ENCODE measurements at regions not wholly inside any gene's neighbourhood (a gene's known extent, or its start where the extent isn't known, plus 50 kb on each side); places are given as distances from the start of the nearest gene placed in this dataset.
"Not testable (repeated sequence)": the region's sequence is repeated elsewhere in the genome, so short reads cannot be mapped to it uniquely, and the experiment has no call there.

DNA sequence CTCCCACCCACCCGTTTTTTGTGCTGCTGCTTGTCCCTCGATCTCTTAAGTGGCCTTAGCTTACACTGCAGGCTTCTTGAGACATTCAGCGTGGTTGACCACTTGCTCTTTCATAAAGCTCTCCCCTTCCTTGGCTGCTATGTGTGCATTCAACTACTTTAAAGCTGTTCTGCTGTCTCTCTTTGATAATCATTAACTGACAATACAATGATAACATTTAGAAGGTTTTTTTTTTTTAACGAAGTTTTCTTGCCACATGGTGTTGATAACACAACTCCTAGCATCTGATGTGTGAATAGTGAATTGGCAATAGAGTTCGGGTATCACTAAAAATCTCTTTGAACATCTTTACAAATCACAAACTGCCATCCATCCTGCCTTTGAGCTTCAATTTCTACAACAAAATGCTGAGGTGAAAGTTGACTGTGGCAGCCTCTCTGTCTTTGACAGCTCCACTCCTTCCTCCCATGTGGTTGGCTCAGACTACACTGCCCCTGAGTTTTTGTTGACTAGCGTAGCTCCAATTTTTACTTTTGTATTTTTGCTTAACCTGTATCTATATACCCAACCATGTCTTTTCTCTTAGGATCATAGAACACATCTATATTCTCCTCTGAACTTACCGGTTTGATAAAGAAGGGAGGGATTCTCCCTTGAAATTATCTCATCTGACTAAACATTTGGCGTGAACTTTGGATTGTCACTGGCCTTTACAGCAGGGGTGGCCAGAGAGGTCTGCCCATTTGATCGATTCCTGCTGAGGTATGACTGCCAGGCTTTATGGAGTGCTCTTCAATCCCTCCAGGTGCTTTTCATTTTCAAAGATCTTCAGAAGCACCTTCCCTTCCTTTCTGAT, 409.4 kb upstream of the CD180 start:
- DNase-seq (ENCODE audit: low spot score) = no peak

DNA sequence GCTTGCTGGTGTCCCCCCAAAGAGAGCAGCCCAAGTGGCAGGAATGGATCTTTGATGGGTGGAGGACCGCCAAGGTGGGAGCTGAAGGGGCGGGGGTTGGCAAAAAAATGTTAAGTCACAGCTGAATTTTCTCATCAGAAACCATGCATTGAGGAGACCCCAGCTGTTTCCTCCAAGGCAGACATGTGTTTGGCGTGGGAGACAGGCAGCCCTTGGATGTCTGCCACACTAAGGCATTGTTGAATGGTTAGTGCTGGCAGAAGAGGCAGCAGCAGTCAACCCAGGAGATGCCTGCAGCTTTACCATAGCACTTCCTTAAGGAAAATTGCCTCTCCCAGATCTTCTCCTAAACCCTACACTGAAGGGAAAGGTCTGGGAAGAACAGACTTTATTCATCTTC, 394.9 kb upstream of the CD180 start:
- no peak for DNase-seq (ENCODE audit: low spot score)

DNA sequence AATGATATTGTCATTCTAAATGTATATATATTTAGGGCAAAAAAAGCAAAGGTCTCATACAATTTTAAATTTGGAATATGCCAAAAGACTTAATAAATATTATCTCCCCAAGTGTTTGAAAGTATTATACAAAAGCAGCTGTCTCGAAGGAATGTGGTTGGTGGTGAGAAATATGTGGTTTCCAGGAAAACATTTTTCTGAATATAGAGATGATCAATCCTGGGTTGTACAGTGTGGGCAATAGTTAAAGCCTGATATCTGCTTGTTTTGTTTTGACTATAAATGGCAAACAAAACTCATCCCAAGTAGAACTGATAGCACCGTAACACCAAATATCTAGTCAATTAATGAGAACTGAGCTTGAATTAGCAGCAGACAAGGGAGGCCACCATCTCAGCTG, 391.8 kb upstream of the CD180 start:
- DNase-seq (ENCODE audit: low spot score) = no peak

DNA sequence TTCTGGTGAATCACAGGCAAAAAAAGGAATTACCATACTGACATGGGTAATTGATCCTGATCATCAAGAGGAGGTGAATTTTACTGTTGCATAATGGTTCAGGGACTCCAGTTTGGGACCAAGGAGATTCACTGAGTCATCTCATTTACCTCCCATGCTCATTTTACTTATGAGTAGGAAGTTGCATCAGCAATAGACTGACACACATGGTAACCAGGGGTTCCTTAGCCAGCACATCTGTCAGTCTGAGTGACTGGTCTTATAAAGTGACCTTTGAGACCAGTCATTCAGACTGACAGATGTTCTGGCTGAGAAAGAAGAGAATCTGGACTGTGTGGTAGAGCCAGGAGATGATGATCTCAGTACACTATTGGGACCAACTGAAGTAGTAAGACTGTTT, 384.6 kb upstream of the CD180 start:
- DNase-seq (ENCODE audit: low spot score) = no peak

DNA sequence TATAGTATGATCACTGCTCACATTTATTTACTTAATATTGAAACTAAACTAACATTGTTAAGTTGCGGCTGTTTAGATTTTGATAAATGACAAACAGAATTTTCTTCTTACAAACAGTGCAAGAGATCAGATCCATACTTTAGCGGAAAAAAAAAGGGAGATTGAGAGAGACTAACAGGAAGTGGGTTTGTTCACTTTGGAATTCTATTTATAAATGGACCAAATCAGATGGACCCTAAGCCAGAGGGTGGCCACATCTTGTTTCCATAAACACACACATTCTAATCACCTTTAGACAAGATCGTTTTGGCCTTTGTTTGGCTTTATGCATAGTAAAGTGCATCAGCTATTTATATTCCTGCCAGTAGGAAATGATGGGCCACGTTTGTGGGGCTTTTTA, 381.4 kb upstream of the CD180 start:
- DNase-seq (ENCODE audit: low spot score) = no peak

DNA sequence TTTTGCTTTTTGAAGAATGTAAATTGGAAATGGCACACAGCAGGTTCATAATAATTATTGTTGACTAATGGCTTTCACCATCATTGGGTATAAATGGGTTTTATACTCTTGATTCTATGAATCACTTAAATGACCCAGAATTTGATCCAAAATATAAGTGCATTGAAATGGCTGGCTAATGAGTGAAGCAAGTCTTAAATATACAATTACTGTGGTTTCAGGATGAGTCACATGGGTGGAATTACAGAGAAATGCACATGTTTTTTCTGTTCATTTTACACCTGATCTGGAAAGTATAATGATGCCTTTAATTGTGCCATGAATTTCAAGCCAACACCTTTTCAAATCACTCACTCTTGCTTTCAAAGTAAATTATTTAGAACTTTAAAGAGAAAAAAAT, 380.8 kb upstream of the CD180 start:
- DNase-seq (ENCODE audit: low spot score) = no peak

DNA sequence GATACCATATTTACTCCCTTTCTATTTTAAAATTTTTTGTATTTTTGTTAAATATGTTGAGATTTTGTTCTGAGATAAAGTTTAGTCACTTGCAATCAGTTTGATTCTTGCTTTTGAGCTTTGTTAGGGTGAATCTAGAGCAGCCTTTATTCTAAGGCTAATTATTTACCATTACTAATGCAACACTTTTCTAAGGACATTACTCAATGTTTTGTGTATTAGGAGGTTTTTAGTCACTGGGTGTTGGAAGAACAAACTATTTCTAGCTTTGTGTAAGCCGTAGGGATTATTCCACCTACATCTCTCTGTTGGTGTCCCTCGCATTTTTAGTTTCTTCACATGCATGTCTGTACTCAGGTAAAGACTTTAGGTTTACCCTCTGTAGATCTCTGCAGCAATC, 379.5 kb upstream of the CD180 start:
- DNase-seq (ENCODE audit: low spot score) = no peak

DNA sequence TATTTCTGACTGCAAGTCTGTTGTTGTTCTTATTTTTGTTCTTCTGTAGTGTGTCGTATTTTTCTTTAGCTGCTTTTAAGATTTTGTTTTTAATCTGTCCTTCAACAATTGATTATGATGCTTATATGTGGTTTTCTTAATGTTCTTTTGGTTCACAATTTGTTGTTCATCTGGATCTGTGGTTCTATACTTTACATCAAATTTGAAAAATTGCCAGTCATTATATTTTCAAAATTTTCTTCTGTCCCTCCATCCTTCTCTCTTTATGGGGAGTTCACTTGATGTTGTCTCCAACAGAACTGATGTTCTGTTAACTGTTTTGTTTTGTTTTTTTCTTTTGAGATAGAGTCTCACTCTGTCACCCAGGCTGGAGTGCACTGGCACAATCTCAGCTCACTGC, 378.5 kb upstream of the CD180 start:
- no peak for DNase-seq (ENCODE audit: low spot score)

DNA sequence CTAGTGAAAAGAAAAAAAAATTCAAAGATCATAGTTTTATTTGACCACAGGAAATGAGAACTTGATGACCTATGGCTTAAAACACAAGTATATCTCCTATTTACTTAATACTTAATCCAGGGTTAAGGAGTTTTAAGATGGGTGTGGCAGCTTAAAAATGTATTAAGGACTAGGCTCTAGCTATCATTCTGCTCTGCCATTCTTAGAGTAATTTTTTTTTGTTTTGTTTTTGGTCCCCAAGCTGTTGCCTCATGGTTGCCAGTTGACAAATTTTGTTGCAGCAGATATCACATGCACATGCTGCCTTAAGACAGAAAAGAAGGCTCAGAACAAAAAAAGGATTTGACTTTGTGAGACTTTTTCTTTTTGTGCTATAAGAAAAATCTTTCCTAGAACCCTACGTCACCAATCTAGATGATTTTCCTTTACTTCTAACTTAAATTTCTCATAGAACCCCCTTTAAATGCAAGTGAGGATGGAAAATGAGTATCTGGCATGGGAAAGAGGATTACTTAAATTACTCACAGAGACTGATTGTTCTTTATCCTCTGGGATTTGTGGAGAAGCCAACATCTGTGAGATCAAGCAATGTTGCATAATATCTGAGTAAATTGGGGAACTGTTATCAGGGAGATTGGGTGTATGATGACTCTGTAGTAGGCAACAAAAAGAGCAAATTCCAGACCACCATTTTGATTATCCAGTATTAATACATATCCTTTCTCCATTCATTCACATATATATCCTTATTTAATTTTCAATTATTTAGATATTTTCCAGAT, 364.7 kb upstream of the CD180 start:
- no peak for DNase-seq (ENCODE audit: low spot score)

DNA sequence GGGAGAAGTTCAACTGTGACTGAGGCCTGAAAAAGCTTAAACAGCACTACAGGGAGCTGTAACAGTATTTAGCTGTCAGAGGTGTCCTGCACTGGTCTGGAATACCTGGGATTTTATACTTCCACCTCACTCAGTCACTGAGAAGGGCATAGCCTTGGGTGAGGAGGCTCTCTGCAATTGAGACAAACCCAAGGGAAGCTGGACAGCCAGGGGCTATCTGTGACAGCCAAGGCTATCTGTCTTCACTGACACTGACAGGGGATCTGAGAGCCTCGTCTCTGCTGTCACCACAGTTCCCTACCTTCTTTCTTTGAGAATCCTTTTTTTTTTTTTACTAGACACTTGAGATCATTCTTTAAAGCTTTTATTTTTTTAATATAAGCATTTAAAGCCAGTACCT, 356.2 kb upstream of the CD180 start:
- DNase-seq (ENCODE audit: low spot score) = no peak

DNA sequence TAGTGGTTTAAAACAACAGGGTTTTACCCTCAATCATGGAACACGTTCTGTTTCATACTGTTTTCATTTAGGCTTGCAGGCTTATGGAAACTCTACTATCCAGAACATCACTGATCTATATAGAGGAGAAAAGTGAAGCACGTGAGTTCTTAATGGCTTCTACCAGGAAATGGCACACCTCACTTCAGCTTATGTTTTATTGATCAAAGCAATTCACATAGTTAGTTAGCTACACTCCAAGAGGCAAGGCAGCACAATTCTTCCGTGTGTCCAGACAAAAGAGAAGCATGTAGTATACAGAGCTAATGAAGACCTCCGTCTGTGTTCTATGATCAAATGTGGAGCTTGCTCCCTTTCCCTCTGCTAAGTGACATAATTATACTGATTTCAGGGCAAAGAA, 353.3 kb upstream of the CD180 start:
- DNase-seq (ENCODE audit: low spot score) = no peak

DNA sequence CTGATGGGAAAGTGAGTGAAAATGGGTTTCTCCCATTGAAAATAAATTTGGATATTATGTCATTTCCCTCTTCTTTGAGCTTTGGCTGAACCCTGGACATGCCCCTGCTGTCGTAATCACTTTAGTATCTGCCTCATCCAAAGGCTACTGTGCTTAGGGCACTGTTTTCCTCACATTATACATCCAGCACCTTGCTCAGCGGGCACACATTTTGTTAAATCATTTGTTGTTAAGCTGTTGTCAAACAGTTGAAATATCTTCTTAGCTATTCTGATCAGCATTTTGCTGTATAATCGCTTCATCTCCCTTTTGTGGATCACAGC, 352.7 kb upstream of the CD180 start:
- DNase-seq (ENCODE audit: low spot score) = no peak

DNA sequence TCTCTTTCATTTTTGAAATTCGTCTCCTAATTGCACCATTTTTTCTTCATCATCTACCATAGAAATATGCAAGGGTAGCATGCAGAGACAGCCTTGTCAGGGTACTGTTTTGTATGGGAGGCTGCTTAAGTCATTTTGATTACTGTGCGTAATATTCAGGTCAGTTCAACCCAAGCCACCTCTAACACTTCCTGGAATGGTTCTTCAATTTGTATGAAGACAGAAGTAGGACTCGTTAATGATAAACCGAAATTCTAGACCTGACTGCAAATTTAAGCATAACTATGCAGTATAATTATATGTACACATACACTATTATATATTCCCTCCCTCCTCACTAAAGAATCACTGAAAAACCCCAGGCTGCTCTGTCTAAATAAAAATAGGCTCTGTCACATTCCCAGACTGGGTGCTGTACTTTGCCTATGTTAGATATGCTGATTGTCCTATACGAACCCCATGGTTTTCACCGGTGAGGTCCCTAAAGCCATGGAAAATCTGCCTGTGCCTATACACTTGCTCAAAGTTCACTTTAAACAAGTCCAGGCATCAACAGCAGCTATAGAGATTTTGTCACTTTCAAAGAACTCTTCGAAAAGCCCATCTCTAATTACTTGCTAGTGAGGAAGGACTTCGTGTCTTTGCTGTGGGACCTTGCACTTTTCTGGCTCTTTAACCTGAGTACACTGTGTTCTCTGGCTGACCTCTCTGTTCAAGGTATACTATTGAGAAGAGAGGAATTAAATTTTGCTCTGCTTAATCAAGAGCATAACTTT, 352.1 kb upstream of the CD180 start:
- DNase-seq (ENCODE audit: low spot score) = no peak

DNA sequence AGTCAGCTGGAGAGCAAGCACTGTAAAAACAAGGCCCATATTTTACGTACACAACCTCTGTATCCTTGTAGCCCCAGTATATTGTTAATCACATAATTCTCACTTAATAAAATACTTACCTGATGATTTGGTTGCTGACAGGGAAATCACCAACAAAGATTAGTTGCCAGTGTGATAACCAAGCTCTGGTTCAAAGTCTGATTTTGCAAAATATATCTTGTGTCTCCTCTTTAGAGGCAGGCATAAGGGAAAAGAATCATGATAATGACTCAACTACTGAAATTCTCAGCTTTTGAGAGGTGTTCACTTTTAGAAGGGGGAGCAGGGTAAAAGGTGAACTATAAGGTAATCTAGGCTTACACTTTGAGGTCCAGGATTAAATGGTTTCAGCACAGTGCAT, 351.1 kb upstream of the CD180 start:
- DNase-seq (ENCODE audit: low spot score) = no peak

DNA sequence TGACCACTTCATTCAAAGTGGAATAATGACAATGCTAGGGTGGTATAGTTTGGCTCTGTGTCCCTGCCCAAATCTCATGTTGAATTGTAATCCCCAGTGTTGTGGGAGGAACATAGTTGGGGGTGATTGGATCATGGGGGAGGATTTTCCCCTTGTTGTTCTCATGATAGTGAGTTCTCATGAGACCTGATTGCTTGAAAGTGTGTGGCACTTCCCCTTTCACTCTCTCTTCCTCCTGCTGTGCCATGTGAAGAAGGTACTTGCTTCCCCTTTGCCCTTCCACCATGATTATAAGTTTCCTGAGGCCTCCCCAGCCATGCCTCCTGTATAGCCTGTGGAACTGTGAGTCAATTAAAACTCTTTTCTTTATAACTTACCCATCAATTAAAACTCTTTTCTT, 348.3 kb upstream of the CD180 start:
- DNase-seq (ENCODE audit: low spot score) = not testable (repeated sequence)

DNA sequence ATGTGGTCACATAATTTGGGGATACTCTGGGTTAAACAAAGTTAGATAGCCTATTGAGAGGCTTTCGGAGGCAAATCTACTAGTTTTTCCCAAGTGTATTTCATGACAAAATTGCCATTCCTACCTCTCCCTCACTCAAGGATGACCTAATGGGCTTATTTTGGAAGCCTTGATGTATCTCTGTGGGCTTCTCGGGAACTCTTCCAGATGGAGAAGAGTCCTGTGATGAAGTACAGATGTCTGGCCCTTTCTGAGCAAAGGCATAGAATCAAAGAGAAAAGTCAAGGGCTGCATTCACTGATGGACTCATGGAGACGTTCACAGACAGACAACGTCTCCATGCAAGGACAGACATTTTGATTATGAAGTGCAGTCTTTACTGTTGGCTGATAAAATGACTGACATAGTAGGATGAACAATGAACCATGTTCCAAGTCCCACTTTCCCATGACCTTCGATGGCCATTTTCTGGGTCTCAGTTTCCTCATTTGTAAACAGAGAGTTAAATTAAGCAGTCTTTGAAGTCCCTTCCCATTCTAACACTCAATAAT, 347.2 kb upstream of the CD180 start:
- DNase-seq (ENCODE audit: low spot score) = no peak

DNA sequence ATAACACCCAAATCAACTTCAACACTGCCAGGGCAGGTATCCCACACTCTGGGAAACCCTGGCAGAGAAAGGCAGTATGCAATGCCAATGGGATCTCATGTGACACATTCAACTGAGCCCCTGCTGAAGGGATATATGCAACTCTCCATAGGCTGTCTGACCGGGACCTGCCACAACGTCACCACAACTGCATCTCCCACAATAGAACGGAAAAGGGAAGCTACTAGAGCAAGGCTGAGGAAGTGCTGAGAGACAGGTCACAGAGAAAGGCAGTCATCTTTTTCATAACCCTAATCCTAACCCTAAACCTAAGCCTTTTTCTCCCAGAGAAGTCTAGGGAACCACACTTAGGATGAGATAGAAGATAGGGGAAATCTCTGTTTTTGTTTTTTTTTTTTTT, 345.9 kb upstream of the CD180 start:
- no peak for DNase-seq (ENCODE audit: low spot score)

DNA sequence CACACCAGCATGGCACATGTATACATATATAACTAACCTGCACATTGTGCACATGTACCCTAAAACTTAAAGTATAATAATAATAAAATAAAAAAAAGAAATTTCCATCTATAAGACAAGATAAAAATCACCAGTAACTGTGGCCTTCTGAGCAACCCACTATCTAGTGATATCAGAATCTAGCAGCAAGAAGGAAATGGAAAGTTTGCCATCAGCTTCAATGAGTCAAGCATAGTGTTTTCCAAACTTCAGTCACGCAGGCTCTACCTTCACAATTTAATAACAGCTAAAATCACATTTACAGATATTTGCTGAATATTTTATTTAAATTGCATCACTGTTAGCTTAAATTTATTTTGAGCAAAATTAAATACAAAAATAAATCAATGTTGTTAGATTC, 345.3 kb upstream of the CD180 start:
- DNase-seq (ENCODE audit: low spot score) = no peak

DNA sequence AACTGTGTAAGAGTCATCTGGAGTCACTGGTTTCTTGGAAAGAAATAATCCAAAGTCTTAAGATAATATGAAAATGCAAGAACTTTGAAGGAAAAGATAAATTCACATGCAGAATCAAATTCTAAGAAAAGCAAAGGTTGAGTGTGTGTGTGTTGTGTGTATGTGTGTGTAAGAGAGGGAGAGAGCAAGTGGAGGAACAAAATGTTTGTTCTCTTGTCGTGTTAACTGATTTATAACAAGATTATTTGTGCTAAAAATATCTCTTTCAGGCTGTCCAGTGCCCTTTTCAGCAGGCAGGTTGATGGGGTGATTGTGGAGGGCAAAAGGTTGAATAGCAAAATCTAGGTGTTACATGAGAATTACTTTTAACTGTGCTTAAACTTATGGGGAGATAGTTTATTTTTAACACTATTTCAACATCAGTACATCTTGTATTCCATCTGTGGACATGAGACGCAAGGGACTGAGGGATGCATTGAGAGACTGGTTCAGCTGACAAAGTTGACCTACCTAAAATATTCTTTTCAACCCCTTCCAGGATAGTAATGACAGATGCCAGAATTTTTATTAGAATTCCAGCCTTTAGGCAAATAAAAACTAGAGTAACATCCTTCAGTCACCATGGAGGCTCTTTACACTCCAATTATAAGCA, 342.4 kb upstream of the CD180 start:
- no peak for DNase-seq (ENCODE audit: low spot score)

DNA sequence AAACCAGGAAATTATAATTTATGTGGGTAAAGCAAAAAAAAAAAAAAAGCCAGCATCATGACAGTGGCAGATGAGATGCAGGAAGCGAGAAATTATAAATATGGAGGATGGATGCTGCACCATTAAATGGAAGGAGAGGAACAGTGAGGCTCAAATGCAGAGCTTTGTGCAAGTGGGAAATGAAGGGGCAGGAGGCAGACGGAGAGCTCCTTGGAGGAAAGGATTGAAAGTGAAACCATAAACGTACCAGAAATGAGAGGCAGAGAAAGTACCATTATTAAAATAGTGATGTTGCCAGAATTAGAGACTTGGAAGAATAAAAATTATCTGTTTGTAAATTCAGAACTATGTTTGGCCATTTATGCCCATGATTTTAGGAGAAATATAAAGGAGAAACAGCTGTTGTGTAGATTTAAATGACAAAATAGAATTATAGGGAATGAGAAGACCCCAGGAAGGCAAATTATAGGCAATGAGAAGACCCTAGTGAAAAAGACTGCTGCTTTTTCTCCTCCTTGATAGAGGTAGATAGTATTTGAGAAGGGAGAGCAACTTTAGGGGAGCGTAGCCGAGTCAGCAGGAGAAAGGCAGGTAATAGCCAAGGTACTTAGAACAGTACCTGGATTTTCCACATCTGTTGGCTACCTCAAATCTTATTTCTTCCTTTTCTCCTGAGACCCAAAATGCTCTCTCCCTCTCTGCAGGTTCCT, 341.0 kb upstream of the CD180 start:
- no peak for DNase-seq (ENCODE audit: low spot score)

DNA sequence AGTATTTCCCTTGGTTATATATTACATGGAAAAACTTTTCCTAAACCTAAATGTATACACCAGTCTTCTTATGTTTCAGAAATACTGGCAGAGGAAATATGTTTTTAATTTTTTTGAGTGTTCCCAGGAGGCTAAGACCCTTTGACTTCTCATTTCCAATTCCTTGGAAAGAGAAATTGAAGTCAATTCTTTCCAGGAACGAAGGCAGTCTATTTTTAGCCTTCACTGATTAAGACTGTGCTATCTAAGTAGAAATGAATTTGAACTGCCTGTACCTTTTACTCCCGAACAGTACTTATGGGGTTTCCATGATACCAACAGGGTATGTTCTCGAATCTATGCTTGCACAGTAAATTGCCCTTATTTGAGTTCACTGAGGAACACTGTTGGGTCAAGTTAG, 340.3 kb upstream of the CD180 start:
- DNase-seq (ENCODE audit: low spot score) = no peak
